ENCODE measurements at regions not wholly inside any gene's neighbourhood (a gene's known extent, or its start where the extent isn't known, plus 50 kb on each side); places are given as distances from the start of the nearest gene placed in this dataset.

DNA sequence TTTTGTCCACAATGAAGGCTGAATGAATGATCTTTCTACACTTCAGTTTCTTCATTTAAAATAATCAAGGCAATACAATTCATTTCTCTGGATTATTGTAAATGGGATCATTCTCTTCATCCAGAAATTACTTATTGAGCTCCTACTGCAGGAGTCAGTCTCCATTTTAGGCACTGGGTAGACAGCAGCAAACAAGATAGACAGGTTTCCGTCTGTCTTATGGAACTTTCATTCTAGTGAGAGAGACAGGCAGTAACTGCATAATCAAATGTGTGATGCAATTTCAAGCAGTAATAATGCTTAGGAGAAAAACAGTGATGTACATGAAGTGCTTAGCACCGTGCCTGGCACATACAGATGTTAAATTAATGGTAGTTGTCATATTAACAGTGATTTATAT, 118.9 kb downstream of the SUDS3 start:
- Histone ChIP-seq H3K36me3 (no peaks in the 10 kb centered on the region), H3K9me3 (no peaks in the 10 kb centered on the region), H3K4me1 (no peaks in the 10 kb centered on the region), H3K27me3 (no peaks in the 10 kb centered on the region), H3K4me3 (no peak overlapping the region), H3K27ac (no peak overlapping the region)
- no peak for TF ChIP-seq CTCF (IDR thresholded peaks at IDR 0.05)
- intact Hi-C loops (cut with DNase I) = no loop called here
- no peak for ATAC-seq
- DNase-seq = no peak

GRCh38 chr12:118498171-118498570, 121.8 kb downstream of the SUDS3 start:
- H3K9me3 ChIP-seq = no peaks in the 10 kb centered on the region
- H3K4me3 ChIP-seq = no peak overlapping the region
- TF ChIP-seq CTCF (IDR thresholded peaks at IDR 0.05) = no peak
- ATAC-seq = no peak
- no peaks in the 10 kb centered on the region for H3K4me1 ChIP-seq
- no peak overlapping the region for H3K27ac ChIP-seq
- no peak for DNase-seq
- no peaks in the 10 kb centered on the region for H3K27me3 ChIP-seq
- intact Hi-C loops (cut with DNase I) = no loop called here
- no peaks in the 10 kb centered on the region for H3K36me3 ChIP-seq

DNA sequence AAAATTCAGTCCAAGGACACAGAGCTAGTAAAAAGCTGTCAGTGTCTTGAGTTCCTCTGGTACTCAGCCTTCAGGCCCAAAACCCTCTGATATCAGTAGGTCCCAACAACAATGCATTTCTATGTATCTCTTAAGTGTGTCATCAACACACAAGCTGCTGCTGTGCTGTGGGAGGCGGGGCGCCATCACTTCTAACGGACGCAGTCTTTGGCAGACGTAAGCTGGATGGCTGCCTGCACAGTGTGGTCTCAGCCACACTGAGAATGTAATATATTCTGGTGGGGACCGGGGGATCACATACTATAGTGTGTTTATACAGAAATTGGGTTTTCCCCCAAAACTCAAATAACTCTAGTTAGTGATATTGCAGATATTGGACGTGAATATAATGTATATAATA, 123.9 kb downstream of the SUDS3 start:
- no peak for DNase-seq
- Histone ChIP-seq H3K36me3 (no peaks in the 10 kb centered on the region), H3K27ac (no peak overlapping the region), H3K9me3 (no peaks in the 10 kb centered on the region), H3K27me3 (no peaks in the 10 kb centered on the region), H3K4me3 (no peak overlapping the region), H3K4me1 (no peaks in the 10 kb centered on the region)
- ATAC-seq = no peak
- intact Hi-C loops (cut with DNase I) = no loop called here
- TF ChIP-seq CTCF (IDR thresholded peaks at IDR 0.05) = no peak

GRCh38 chr12:118501489-118501888, 125.1 kb downstream of the SUDS3 start:
- no peak for ATAC-seq
- TF ChIP-seq CTCF (IDR thresholded peaks at IDR 0.05) = no peak
- no peak for DNase-seq
- Histone ChIP-seq H3K9me3 (no peaks in the 10 kb centered on the region), H3K27ac (no peak overlapping the region), H3K27me3 (no peaks in the 10 kb centered on the region), H3K36me3 (no peaks in the 10 kb centered on the region), H3K4me1 (no peaks in the 10 kb centered on the region), H3K4me3 (no peak overlapping the region)
- intact Hi-C loops (cut with DNase I) = no loop called here

DNA sequence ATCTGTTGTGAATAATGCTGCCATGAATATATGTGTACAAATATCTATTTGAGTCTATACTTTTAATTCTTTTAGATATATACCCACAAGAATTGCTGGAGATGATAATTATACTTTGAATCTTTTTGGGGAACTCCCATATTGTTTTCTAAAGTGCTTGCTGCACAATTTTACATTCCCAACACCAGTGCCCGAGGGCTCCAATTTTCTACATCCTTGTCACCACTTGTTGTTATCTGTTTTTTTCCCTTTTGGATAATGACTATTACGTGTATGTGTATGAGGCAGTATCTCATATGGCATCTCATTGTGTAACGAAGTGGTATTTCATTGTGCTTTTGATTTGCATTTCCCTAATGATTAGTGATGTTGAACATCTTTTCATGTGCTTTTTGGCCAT, 127.1 kb downstream of the SUDS3 start:
- intact Hi-C loops (cut with DNase I) = no loop called here
- ATAC-seq = no peak
- H3K27ac ChIP-seq = no peak overlapping the region
- no peaks in the 10 kb centered on the region for H3K4me1 ChIP-seq
- H3K9me3 ChIP-seq = no peaks in the 10 kb centered on the region
- DNase-seq = no peak
- H3K36me3 ChIP-seq = no peaks in the 10 kb centered on the region
- TF ChIP-seq CTCF (IDR thresholded peaks at IDR 0.05) = no peak
- H3K4me3 ChIP-seq = no peak overlapping the region
- no peaks in the 10 kb centered on the region for H3K27me3 ChIP-seq

- no peaks in the 10 kb centered on the region for H3K27me3 ChIP-seq
- ATAC-seq (no peak), DNase-seq (no peak)
- intact Hi-C loops (cut with DNase I) = no loop called here
- no peak overlapping the region for H3K4me3 ChIP-seq
- no peak overlapping the region for H3K27ac ChIP-seq
- no peaks in the 10 kb centered on the region for H3K9me3 ChIP-seq
- no peaks in the 10 kb centered on the region for H3K4me1 ChIP-seq
- no peaks in the 10 kb centered on the region for H3K36me3 ChIP-seq
- no peak for TF ChIP-seq CTCF (IDR thresholded peaks at IDR 0.05)
Observed at GRCh38 chr12:118512669-118513068, 136.3 kb downstream of the SUDS3 start.

All from upper lobe of right lung (tissue), 1 donor.